Neutrophil (primary cell): ENCODE measurements at regions not wholly inside any gene's neighbourhood (a gene's known extent, or its start where the extent isn't known, plus 50 kb on each side); places are given as distances from the start of the nearest gene placed in this dataset.
"Not testable (repeated sequence)": the region's sequence is repeated elsewhere in the genome, so short reads cannot be mapped to it uniquely, and the experiment has no call there.

Source experiments
- H3K27ac ChIP-seq: fragments of 200-600 bp; sonication (generic); 2 replicates; pipeline ENCODE4 v1.5.1; 2016; ENCODE audit warnings: mild to moderate bottlenecking, moderate library complexity
- H3K27me3 ChIP-seq: fragments of 200-600 bp; sonication (generic); 2 replicates; pipeline ENCODE4 v1.6.0; 2016; ENCODE audit warnings: mild to moderate bottlenecking
- H3K36me3 ChIP-seq: fragments of 200-600 bp; sonication (generic); 2 replicates; pipeline ENCODE4 v1.5.1; 2017
- H3K4me1 ChIP-seq, 2 experiments: fragments of 200-600 bp in 1 of 2; sonication (generic) in 1 of 2; 1 replicate in 1 of 2; 2 replicates in 1 of 2; pipeline versions ENCODE4 v1.5.1 to v1.6.1; 2013 to 2016; ENCODE audit warnings: low read depth in 1 of 2, low read length in 1 of 2, mild to moderate bottlenecking in 1 of 2, moderate library complexity in 1 of 2; ENCODE audit not compliant: control insufficient read depth in 1 of 2, insufficient read depth in 1 of 2
- H3K4me3 ChIP-seq, 2 experiments: fragments of 200-600 bp in 1 of 2; sonication (generic) in 1 of 2; 1 replicate in 1 of 2; 2 replicates in 1 of 2; pipeline ENCODE4 v1.5.1; 2013 to 2016; ENCODE audit warnings: low read depth in 1 of 2, low read length in 1 of 2, mild to moderate bottlenecking in 1 of 2, moderate library complexity in 1 of 2
- H3K9me3 ChIP-seq: fragments of 200-600 bp; sonication (generic); 2 replicates; pipeline ENCODE4 v1.5.1; 2016
- TF ChIP-seq, protein P1 (sequence below): fragments of 200-600 bp; sonication (generic); IDR thresholded peaks from 2 replicates; pipeline ENCODE4 v1.5.1; 2016; ENCODE audit warnings: antibody characterized with exemption

DNA sequence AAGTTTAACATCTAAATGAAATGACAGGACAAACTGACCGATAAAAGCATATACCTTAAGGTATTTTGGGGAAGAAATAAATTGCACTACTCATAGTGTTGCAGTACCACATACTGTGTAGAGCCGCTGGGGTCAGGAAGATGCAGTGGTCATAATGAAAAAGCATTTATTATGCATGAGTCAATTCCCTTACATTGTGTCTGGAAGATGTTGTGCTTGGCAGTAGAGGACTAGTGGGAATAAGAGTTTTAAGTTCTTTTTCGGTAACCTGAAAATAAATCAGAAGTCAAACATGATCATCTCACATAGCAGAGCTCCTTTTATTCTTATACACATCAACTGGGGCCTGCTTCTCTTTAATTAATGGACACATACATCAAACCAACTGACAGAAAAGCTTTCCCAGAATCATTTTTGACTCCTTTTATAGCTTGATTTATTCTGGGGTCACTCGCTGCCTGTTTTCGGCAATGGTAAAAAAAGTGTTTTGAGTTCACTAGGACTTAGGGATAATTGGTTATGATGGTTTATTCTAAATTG is 262.5 kb upstream of the CHD1 start:
- Histone ChIP-seq H3K4me3 (no peak overlapping the region), H3K27ac (no peak overlapping the region), H3K9me3 (no peaks in the 10 kb centered on the region), H3K27me3 (no peaks in the 10 kb centered on the region), H3K4me1 (no peaks in the 10 kb centered on the region), H3K36me3 (no peaks in the 10 kb centered on the region)
- TF ChIP-seq, protein P1, sequence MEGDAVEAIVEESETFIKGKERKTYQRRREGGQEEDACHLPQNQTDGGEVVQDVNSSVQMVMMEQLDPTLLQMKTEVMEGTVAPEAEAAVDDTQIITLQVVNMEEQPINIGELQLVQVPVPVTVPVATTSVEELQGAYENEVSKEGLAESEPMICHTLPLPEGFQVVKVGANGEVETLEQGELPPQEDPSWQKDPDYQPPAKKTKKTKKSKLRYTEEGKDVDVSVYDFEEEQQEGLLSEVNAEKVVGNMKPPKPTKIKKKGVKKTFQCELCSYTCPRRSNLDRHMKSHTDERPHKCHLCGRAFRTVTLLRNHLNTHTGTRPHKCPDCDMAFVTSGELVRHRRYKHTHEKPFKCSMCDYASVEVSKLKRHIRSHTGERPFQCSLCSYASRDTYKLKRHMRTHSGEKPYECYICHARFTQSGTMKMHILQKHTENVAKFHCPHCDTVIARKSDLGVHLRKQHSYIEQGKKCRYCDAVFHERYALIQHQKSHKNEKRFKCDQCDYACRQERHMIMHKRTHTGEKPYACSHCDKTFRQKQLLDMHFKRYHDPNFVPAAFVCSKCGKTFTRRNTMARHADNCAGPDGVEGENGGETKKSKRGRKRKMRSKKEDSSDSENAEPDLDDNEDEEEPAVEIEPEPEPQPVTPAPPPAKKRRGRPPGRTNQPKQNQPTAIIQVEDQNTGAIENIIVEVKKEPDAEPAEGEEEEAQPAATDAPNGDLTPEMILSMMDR, result no peak

DNA sequence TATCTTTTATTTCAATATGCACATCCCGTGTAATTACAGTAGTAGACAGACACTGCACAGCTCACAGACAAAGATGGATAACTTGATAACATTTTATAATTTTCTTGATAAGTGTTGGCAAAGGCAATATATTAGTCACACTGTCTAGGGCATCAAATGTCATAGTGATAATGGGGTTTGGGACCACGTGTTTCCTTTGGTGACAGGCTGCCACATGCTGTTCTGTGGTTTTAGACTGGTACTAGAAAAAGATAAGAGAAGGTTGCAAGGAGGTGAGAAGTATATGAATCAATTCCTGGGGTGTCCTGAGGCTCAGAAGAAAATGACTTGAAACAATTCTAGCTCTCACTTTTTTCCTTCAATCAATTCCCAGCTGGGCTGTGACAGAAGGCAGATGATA is 258.8 kb upstream of the CHD1 start:
- H3K9me3 ChIP-seq, result no peaks in the 10 kb centered on the region
- no peak overlapping the region for H3K4me3 ChIP-seq
- no peaks in the 10 kb centered on the region for H3K4me1 ChIP-seq
- no peak overlapping the region for H3K27ac ChIP-seq
- no peaks in the 10 kb centered on the region for H3K36me3 ChIP-seq
- no peaks in the 10 kb centered on the region for H3K27me3 ChIP-seq
- TF ChIP-seq, protein P1, result no peak

DNA sequence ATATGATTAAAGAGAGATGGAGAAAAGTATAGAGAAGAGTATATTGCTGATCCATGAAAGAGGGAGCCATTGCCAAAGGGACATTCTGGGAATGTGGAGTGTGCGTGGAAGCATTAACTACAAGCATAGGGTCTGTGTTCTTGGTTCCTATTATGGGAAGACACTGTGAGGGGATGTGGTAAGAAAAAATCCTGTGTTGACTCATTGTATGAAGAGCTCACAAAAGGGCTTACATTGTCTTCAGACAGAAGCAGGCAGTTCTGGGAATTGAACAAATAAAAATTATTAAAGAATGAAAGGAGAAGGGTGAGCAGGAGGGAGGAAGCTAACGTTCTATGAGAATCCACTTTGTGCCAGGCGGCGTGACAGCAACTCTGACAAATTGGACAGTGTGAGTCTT is 250.4 kb upstream of the CHD1 start:
- no peak overlapping the region for H3K27ac ChIP-seq
- H3K9me3 ChIP-seq, result no peaks in the 10 kb centered on the region
- H3K4me1 ChIP-seq, result no peaks in the 10 kb centered on the region
- H3K4me3 ChIP-seq, result no peak overlapping the region
- TF ChIP-seq, protein P1, result no peak
- H3K36me3 ChIP-seq, result no peaks in the 10 kb centered on the region
- H3K27me3 ChIP-seq, result no peaks in the 10 kb centered on the region

DNA sequence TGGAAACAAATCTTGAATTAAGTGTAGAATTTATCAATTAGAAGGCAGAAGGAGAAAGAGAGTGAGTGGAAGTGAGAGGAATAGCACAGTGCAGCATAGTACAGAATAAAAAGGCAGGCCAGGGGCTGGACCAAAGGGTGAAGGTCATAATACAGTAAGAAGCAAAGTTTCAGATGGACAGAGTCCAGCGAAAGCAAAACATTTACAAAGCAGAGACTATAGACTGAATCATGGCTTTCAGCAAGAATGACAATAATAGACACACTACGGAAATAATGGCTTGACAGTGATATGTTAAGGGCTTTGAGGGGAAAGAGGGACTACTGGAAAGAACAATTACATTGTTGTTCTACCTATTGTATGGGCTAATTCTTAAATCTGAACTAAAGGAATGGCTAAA is 249.0 kb upstream of the CHD1 start:
- Histone ChIP-seq H3K27me3 (no peaks in the 10 kb centered on the region), H3K27ac (no peak overlapping the region), H3K4me3 (no peak overlapping the region), H3K4me1 (no peaks in the 10 kb centered on the region), H3K36me3 (no peaks in the 10 kb centered on the region), H3K9me3 (no peaks in the 10 kb centered on the region)
- TF ChIP-seq, protein P1, result no peak

DNA sequence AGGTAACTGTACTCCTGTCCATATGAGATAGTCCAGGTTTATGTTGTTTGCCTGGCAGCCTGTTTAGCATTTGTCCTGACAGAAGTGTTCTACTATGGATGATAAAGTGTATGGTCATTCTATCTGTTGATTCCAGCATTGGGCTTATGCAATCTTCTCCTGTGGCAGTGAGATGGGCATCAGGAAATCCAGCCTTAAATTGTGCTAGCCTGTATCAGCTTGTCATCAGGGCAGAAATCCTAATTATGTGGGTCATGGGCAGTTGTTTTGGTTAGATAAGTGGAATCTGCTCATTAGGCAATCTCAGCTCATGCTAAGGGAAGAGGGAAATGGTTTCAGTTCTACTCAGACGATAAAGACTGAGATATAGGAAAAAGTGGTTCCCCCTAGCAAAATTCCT is 247.4 kb upstream of the CHD1 start:
- H3K27me3 ChIP-seq, result no peaks in the 10 kb centered on the region
- no peak overlapping the region for H3K27ac ChIP-seq
- no peaks in the 10 kb centered on the region for H3K9me3 ChIP-seq
- H3K4me3 ChIP-seq, result no peak overlapping the region
- TF ChIP-seq, protein P1, result no peak
- no peaks in the 10 kb centered on the region for H3K4me1 ChIP-seq
- H3K36me3 ChIP-seq, result no peaks in the 10 kb centered on the region

DNA sequence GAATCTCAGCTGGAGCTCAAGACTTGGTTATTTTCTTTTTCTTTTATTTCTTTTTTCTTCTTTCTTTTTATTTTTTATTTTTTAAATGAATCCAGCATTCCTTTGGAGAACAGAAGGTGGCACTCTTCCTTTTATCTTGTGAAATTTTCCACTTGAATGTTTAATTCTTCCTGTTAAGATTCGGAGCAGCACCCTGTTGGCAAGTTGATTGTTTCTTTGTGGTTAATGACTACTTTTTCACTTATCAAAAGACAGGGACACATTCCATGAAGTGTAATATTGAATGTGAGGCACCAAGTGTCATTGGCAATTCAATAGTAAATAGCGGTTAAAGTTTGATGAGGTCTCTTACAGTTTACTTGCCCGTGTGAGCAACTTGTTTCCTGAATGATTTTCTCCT is 240.5 kb upstream of the CHD1 start:
- Histone ChIP-seq H3K27ac (no peak overlapping the region), H3K27me3 (no peaks in the 10 kb centered on the region), H3K4me3 (no peak overlapping the region), H3K9me3 (no peaks in the 10 kb centered on the region), H3K36me3 (no peaks in the 10 kb centered on the region), H3K4me1 (no peaks in the 10 kb centered on the region)
- TF ChIP-seq, protein P1, result no peak

DNA sequence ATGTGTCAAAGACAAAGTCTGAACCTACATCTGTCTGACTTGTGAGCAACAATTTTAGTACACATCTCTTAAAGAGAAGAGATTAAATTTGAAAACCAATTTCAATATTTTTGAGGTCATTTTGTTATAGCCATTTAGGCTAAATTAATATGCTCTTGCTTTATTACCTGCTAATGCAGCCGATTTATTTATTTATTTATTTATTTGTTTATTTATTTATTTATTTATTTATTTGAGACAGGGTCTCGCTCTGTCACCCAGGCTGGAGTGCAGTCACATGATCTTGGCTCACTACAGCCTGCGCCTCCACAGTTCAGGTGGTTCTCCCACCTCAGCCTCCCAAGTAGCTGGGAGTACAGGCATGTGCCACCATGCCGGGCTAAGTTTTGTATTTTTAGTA is 232.7 kb upstream of the CHD1 start:
- H3K4me3 ChIP-seq, H3K4me1 ChIP-seq, H3K36me3 ChIP-seq, H3K27ac ChIP-seq, H3K9me3 ChIP-seq, H3K27me3 ChIP-seq: not testable (repeated sequence)
